Naive thymus-derived CD8-positive, alpha-beta T cell (primary cell): ENCODE measurements at regions not wholly inside any gene's neighbourhood (a gene's known extent, or its start where the extent isn't known, plus 50 kb on each side); places are given as distances from the start of the nearest gene placed in this dataset.
"Not testable (repeated sequence)": the region's sequence is repeated elsewhere in the genome, so short reads cannot be mapped to it uniquely, and the experiment has no call there.

Experiments used
- ATAC-seq, 2 donors: fragments of 150-1000 bp; cut with Tn5 transposase in 1 of 2; sonication (Bioruptor Pico), chemical (Tn5 transposase) in 1 of 2; 1 replicate in 1 of 2; 2 replicates in 1 of 2; pipeline ENCODE4 v1.10.0; 2021; ENCODE audit warnings: mild to moderate bottlenecking in 2 of 2, moderate library complexity in 2 of 2
- POLR2A ChIA-PET: fragments of 350-600 bp; sonication (Branson Sonifier 250); formaldehyde crosslinking; loops from one replicate; lab custom pipeline; 2021; ENCODE audit warnings: antibody characterized with exemption; lab: Charles Lee
- DNase-seq, 10 donors: peaks; one replicate each; pipeline versions ENCODE4 v3.0.0 to v3.0.0-alpha.2; 2020 to 2022
- H3K27ac Mint-ChIP-seq, 10 donors: one replicate each; pipeline ENCODE4 v1.8.0; 2020 to 2022; ENCODE audit warnings: mild to moderate bottlenecking in 10 of 10, mixed read lengths in 10 of 10, moderate library complexity in 4 of 10, inconsistent platforms in 1 of 10
- H3K27me3 Mint-ChIP-seq, 5 donors: one replicate each; pipeline ENCODE4 v1.8.0; 2021 to 2022; ENCODE audit warnings: mixed read lengths in 5 of 5
- H3K36me3 Mint-ChIP-seq, 3 donors: one replicate each; pipeline ENCODE4 v1.8.0; 2020 to 2022; ENCODE audit warnings: mixed read lengths in 3 of 3, mild to moderate bottlenecking in 2 of 3, inconsistent platforms in 1 of 3
- H3K4me1 Mint-ChIP-seq, 4 donors: one replicate each; pipeline ENCODE4 v1.8.0; 2021 to 2022; ENCODE audit warnings: mixed read lengths in 4 of 4
- H3K4me3 Mint-ChIP-seq, 10 donors: one replicate each; pipeline ENCODE4 v1.8.0; 2020 to 2022; ENCODE audit warnings: mild to moderate bottlenecking in 10 of 10, mixed read lengths in 10 of 10, moderate library complexity in 6 of 10, inconsistent platforms in 1 of 10
- H3K9me3 Mint-ChIP-seq, 9 donors: one replicate each; pipeline ENCODE4 v1.8.0; 2020 to 2022; ENCODE audit warnings: mixed read lengths in 9 of 9, mild to moderate bottlenecking in 3 of 9, inconsistent platforms in 1 of 9, moderate library complexity in 1 of 9

DNA sequence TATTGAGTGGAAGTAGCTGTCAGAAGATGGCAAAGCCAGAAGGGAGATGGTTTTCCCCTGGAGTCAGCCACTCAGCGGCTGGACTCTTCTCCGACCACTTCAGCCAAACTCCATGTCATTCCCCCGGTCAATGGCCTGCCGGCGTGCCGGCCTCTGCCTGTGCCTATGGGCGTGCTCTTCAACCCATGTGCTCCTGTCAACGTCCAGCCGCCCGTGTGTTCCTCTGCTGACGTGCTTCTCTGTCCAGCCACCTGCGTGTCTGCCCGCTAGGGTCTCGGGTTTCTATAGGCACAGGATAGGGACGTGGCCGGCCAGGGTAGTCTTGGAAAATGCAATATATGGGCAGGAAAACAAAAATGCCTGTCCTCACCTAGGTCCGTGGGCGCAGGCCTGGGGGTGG lies 77.7 kb upstream of the RUFY1 start:
- Mint-ChIP-seq H3K36me3 (no peaks in the 10 kb centered on the region), H3K27me3 (peaks cover 1 to 19% (median 12%) of the 10 kb centered on the region in 5 donors), H3K9me3 (no peaks in the 10 kb centered on the region), H3K4me3 (no peak overlapping the region), H3K27ac (no peak overlapping the region), H3K4me1 (peaks cover 0 to 4% (median 0%) of the 10 kb centered on the region in 4 donors)
- ATAC-seq (no peak), DNase-seq (no peak)
- POLR2A ChIA-PET = no interaction called here

DNA sequence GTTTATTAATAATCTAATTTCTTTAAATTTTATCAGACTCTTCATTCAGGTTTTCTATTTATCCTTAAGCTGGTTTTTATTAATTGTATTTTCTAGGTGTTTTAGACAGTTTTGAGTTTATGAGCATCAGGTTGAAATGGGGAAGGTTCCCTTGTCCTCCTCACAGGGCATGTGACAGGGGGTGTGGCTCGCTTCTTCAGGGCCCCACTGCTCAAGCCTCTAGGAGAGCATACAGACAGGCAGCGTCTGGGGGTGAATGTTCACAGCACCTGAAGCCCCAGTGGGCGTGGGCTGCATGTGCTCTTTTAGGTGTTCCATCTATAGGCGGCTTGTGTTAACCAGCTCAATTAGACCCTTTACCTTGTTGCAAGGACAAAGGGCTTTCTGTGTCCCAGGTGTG lies 78.2 kb upstream of the RUFY1 start:
- POLR2A ChIA-PET = no interaction called here
- H3K27me3 Mint-ChIP-seq = peaks cover 0 to 14% (median 11%) of the 10 kb centered on the region in 5 donors
- no peak overlapping the region for H3K27ac Mint-ChIP-seq
- H3K36me3 Mint-ChIP-seq = no peaks in the 10 kb centered on the region
- DNase-seq (no peak), ATAC-seq (no peak)
- H3K4me1 Mint-ChIP-seq = peaks cover 0 to 4% (median 0%) of the 10 kb centered on the region in 4 donors
- H3K9me3 Mint-ChIP-seq = peaks cover 0 to 4% (median 0%) of the 10 kb centered on the region in 9 donors
- H3K4me3 Mint-ChIP-seq = no peak overlapping the region

DNA sequence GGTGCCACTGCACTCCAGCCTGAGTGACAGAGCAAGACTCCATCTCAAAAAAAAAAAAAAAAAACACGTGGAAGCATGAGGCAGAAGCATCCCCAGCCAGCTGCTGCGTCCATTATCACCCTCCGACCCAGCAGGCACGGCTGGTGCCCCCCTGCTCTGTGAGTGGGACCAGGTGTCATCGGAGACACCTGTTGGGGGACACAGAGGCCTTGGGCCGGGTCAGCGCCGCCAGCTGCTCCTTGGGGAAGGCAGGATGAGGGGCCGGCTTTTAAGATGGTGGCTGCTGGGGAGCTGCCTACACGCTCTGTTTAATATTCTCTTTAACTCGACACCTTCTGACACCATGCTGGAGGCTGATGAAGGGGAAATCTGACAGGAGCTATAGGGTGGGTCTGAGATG lies 80.2 kb upstream of the RUFY1 start:
- no peak for ATAC-seq
- POLR2A ChIA-PET = no interaction called here
- Mint-ChIP-seq H3K4me1 (peaks cover 0 to 3% (median 0%) of the 10 kb centered on the region in 4 donors), H3K4me3 (no peak overlapping the region), H3K36me3 (no peaks in the 10 kb centered on the region), H3K27ac (no peak overlapping the region), H3K9me3 (peaks cover 0 to 7% (median 0%) of the 10 kb centered on the region in 9 donors), H3K27me3 (peaks cover 0 to 5% (median under 1%) of the 10 kb centered on the region in 5 donors)
- no peak for DNase-seq

DNA sequence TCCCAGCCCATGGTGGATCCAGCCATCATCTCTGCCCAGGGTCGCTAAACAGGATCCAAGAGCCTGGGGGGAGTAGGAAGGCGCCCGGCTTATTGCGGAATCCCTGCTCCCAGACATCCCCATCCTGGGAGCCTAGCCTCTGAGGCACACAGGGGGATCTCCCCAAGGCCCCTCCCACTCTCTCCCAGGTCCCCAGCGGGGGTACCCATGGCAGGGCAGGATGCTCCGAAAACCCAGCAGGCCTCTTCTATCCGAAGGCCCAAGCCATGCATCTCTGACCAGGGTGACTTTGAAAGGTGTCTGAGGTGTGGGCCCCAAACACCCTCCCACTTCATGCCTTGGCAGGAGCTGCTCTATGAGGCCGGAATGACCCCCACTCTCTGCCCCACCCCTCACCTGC lies 81.7 kb upstream of the RUFY1 start:
- Mint-ChIP-seq H3K27ac (no peak overlapping the region), H3K4me3 (no peak overlapping the region), H3K27me3 (peaks cover 0 to 4% (median 0%) of the 10 kb centered on the region in 5 donors), H3K4me1 (no peaks in the 10 kb centered on the region), H3K9me3 (peaks cover 0 to 20% (median 0%) of the 10 kb centered on the region in 9 donors), H3K36me3 (no peaks in the 10 kb centered on the region)
- DNase-seq (no peak), ATAC-seq (no peak)
- POLR2A ChIA-PET = no interaction called here

DNA sequence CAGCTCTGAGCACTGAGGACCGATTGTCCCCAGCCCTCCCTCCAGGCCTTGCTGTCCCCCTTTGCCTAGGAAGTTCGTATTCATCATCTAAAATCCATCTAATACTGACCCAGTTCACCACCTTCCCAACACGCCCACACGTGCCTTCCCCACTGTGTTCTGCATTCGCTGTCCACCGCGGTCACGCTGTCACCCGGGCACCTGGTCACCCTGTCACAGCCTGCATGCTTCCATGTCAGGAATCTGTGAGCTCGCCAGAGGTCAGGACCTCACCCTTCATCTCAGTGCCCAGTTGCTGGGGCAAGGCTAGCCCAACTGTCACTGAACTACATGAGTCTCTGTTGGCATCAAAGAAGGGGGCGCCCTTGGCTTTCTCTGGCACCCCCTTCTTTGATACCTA lies 82.9 kb upstream of the RUFY1 start:
- Mint-ChIP-seq H3K9me3 (peaks cover 0 to 20% (median 0%) of the 10 kb centered on the region in 9 donors), H3K4me3 (no peak overlapping the region), H3K27ac (no peak overlapping the region), H3K4me1 (no peaks in the 10 kb centered on the region), H3K27me3 (peaks cover 0 to 4% (median 0%) of the 10 kb centered on the region in 5 donors), H3K36me3 (no peaks in the 10 kb centered on the region)
- ATAC-seq = no peak
- DNase-seq = no peak
- POLR2A ChIA-PET = no interaction called here

DNA sequence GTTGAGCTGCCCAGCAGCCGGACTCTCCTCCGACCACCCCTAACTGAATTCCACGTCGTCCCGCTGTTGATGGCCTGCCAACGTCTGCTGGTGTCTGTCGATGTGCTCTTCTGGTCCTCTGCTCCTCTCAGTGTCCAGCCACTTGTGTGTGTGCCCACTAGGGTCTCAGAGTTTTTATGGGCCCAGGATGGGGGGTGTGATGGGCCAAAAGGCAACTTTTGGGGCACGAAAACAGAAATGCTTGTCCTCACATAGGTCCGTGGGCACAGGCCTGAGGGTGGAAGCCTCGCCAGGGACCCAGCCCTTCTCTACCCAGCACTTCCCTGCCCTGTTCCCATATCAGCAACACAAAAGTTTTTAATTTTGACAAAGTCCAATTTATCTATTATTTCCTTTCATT lies 85.7 kb upstream of the RUFY1 start:
- H3K4me1 Mint-ChIP-seq = no peaks in the 10 kb centered on the region
- no peaks in the 10 kb centered on the region for H3K36me3 Mint-ChIP-seq
- H3K27me3 Mint-ChIP-seq = peaks cover 0 to 7% (median 2%) of the 10 kb centered on the region in 5 donors
- H3K4me3 Mint-ChIP-seq = no peak overlapping the region
- no peak for ATAC-seq
- DNase-seq = no peak
- POLR2A ChIA-PET = no interaction called here
- H3K9me3 Mint-ChIP-seq = peaks cover 0 to 20% (median 0%) of the 10 kb centered on the region in 9 donors
- no peak overlapping the region for H3K27ac Mint-ChIP-seq

DNA sequence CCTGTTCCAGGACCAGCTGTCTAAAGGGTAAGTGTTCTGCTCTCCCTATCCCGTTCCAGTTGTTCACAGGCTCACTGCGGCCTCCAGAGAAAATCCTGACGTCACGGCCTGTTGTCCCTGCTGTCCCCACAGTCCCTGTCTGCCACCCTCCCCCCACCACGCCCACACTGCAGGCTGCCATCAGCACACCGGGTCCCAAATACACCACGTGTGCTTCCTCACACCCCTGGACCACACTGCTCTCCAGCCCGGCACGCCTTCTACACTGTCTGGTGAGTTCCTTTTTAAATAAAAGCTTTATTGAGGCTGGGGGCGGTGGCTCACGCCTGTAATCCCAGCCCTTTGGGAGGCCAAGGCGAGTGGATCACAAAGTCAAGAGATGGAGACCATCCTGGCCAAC lies 88.3 kb upstream of the RUFY1 start:
- Mint-ChIP-seq H3K4me1 (no peaks in the 10 kb centered on the region), H3K4me3 (no peak overlapping the region), H3K9me3 (peaks cover 0 to 26% (median 2%) of the 10 kb centered on the region in 9 donors), H3K27me3 (peaks cover 0 to 8% (median 2%) of the 10 kb centered on the region in 5 donors), H3K36me3 (peaks cover 0 to 5% (median 0%) of the 10 kb centered on the region in 3 donors), H3K27ac (no peak overlapping the region)
- ATAC-seq = no peak
- no peak for DNase-seq
- POLR2A ChIA-PET = no interaction called here

DNA sequence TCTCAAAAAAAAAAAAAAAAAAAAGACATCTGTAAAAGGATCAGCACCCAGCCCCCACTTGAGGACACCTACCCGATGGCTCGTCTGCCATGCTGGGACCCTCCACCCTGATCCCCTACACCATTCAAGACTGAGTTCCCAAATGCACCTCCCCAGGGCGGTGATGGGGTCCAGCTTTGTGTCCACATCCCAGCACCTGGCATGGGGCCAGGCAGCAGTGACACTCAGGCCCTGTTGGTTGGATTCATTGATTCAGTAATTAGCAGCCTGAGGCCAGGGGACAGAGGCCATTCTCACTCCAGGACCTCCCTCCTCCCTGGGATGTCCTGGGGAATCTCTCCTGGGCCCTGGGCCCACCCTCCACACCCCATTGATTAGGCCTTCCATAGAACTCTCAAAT lies 88.8 kb upstream of the RUFY1 start:
- DNase-seq = no peak
- Mint-ChIP-seq H3K27ac (no peak overlapping the region), H3K4me3 (no peak overlapping the region), H3K36me3 (peaks cover 0 to 5% (median 0%) of the 10 kb centered on the region in 3 donors), H3K27me3 (peaks cover 0 to 8% (median 2%) of the 10 kb centered on the region in 5 donors), H3K4me1 (no peaks in the 10 kb centered on the region), H3K9me3 (peaks cover 0 to 26% (median 3%) of the 10 kb centered on the region in 9 donors)
- ATAC-seq = no peak
- POLR2A ChIA-PET = no interaction called here

GRCh38 chr5:179459771-179460170 lies 90.6 kb upstream of the RUFY1 start:
- POLR2A ChIA-PET = no interaction called here
- H3K4me1 Mint-ChIP-seq = peaks cover 0 to under 1% (median 0%) of the 10 kb centered on the region in 4 donors

GRCh38 chr5:179457612-179458011 lies 92.7 kb upstream of the RUFY1 start:
- peaks cover 0 to 5% (median 0%) of the 10 kb centered on the region in 3 donors for H3K36me3 Mint-ChIP-seq
- no peak for DNase-seq
- H3K9me3 Mint-ChIP-seq = peaks cover 0 to 20% (median 5%) of the 10 kb centered on the region in 9 donors
- ATAC-seq = no peak
- H3K4me1 Mint-ChIP-seq = peaks cover 0 to 8% (median 0%) of the 10 kb centered on the region in 4 donors
- H3K4me3 Mint-ChIP-seq = no peak overlapping the region
- POLR2A ChIA-PET = no interaction called here
- H3K27ac Mint-ChIP-seq = no peak overlapping the region
- peaks cover 3 to 27% (median 14%) of the 10 kb centered on the region in 5 donors for H3K27me3 Mint-ChIP-seq

More at GRCh38 chr5:179459771-179460170, 90.6 kb upstream of the RUFY1 start:
- no peak overlapping the region for H3K4me3 Mint-ChIP-seq
- peaks cover 0 to 5% (median 0%) of the 10 kb centered on the region in 3 donors for H3K36me3 Mint-ChIP-seq
- no peak overlapping the region for H3K27ac Mint-ChIP-seq
- DNase-seq = no peak
- peaks cover 0 to 18% (median 5%) of the 10 kb centered on the region in 9 donors for H3K9me3 Mint-ChIP-seq
- no peak for ATAC-seq
- H3K27me3 Mint-ChIP-seq = peaks cover 1 to 8% (median 2%) of the 10 kb centered on the region in 5 donors

GRCh38 chr5:179456075-179456474 lies 94.3 kb upstream of the RUFY1 start:
- H3K4me3 Mint-ChIP-seq, H3K4me1 Mint-ChIP-seq, H3K36me3 Mint-ChIP-seq, POLR2A ChIA-PET, DNase-seq, H3K27ac Mint-ChIP-seq, ATAC-seq: not testable (repeated sequence)
- H3K27me3 Mint-ChIP-seq = peaks cover 3 to 35% (median 21%) of the 10 kb centered on the region in 5 donors
- peaks cover 0 to 27% (median 5%) of the 10 kb centered on the region in 9 donors for H3K9me3 Mint-ChIP-seq

DNA sequence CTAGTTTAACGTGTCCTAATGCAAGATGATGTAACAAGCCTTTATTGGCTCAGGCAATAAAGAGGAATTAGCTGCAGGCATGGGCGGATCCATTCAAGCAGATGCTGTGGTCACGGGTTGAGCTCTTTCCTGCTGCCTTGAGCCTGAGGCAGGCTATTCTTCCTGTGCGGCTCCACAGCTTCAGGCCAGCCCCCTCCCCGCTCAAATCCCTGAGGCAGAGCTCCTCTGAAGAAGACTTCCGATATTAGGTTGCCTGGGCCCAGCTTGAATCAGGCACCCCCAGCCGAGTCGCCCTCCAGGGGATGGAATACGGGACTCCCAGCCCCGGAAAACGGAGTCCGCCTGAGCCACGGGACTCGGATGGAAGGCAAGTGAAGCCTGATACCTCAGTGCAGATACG lies 95.0 kb upstream of the RUFY1 start:
- H3K4me3 Mint-ChIP-seq = no peak overlapping the region
- peaks cover 0 to 5% (median 0%) of the 10 kb centered on the region in 3 donors for H3K36me3 Mint-ChIP-seq
- H3K27me3 Mint-ChIP-seq = peaks cover 2 to 35% (median 19%) of the 10 kb centered on the region in 5 donors
- no peak for DNase-seq
- POLR2A ChIA-PET = interaction anchor here (0.6 kb wide), 1 partner anchor 39 kb away, joined by 3 read pairs; no protein-coding TSS in a partner anchor
- peaks cover 0 to 27% (median 5%) of the 10 kb centered on the region in 9 donors for H3K9me3 Mint-ChIP-seq
- ATAC-seq = no peak
- H3K4me1 Mint-ChIP-seq = peaks cover 0 to 9% (median 0%) of the 10 kb centered on the region in 4 donors
- H3K27ac Mint-ChIP-seq = peak overlapping the region in 1 of 10 donors; percentile 15

- POLR2A ChIA-PET = no interaction called here
- Mint-ChIP-seq H3K4me1 (peaks cover 0 to 9% (median 0%) of the 10 kb centered on the region in 4 donors), H3K27me3 (peaks cover 2 to 30% (median 15%) of the 10 kb centered on the region in 5 donors), H3K27ac (peak overlapping the region in 1 of 10 donors; percentile 31), H3K4me3 (no peak overlapping the region), H3K9me3 (peaks cover 0 to 30% (median 8%) of the 10 kb centered on the region in 9 donors), H3K36me3 (peaks cover 0 to 5% (median 0%) of the 10 kb centered on the region in 3 donors)
- ATAC-seq = no peak
- no peak for DNase-seq
Observed at GRCh38 chr5:179454356-179454755, 96.0 kb upstream of the RUFY1 start.
